GM12878 (cell line): ENCODE measurements at regions not wholly inside any gene's neighbourhood (a gene's known extent, or its start where the extent isn't known, plus 50 kb on each side); places are given as distances from the start of the nearest gene placed in this dataset.

Experiments
- ATAC-seq: fragments of 200-7000 bp; cut with Tn5 transposase; 3 replicates; pipeline ENCODE4 v1.9.1; 2020; ENCODE audit warnings: mild to moderate bottlenecking, moderate library complexity
- BruUV-seq: library from RNA; stranded (reverse); fragments of 400-500 nt; replicated peaks from 2 replicates; lab custom pipeline; 2021; lab: Mats Ljungman, UMichigan
- CTCF ChIA-PET: fragments of 300-600 bp; sonication (Branson Sonifier 250); formaldehyde crosslinking; extraction: SDS; loops from one replicate; lab custom pipeline; 2021; ENCODE audit warnings: inconsistent platforms; lab: Yijun Ruan, JAX
- POLR2A ChIA-PET: fragments of 350-600 bp; formaldehyde crosslinking; extraction: SDS; loops from one replicate; lab custom pipeline; 2021; ENCODE audit warnings: inconsistent platforms; lab: Charles Lee
- RAD21 ChIA-PET: fragments of 300-600 bp; sonication (Branson Sonifier 250); formaldehyde crosslinking; loops from one replicate; lab custom pipeline; 2023; ENCODE audit warnings: antibody characterized with exemption; ENCODE audit not compliant: unreplicated experiment; lab: Charles Lee
- SMC1A ChIA-PET: fragments of 300-600 bp; sonication (Branson Sonifier 250); formaldehyde crosslinking; loops from one replicate; lab custom pipeline; 2023; ENCODE audit not compliant: unreplicated experiment, uncharacterized antibody; lab: Charles Lee
- DNase-seq: peaks from one replicate; pipeline ENCODE4 v3.0.0-alpha.2; 2011; ENCODE audit warnings: low read depth, low spot score
- FAIRE-seq: peaks from 3 replicates; lab custom pipeline; 2011; peaks lifted over from hg19 to GRCh38; lab: Jason Lieb, UNC
- H2AFZ ChIP-seq: 2 replicates; pipeline ENCODE4 v1.6.0; 2011; ENCODE audit warnings: low read depth, low read length, control low read depth; ENCODE audit not compliant: control insufficient read depth
- H3K27ac ChIP-seq: 2 replicates; pipeline ENCODE4 v1.5.1; 2011; ENCODE audit warnings: control low read depth; ENCODE audit not compliant: control insufficient read depth, insufficient read depth
- H3K27me3 ChIP-seq, 2 experiments: replicated peaks in 1 of 2; 2 replicates each; pipeline versions ENCODE4 v1.6.0 to v1.6.1; 2011; ENCODE audit warnings: low read length in 1 of 2; ENCODE audit not compliant: control insufficient read depth in 2 of 2, insufficient read depth in 2 of 2
- H3K36me3 ChIP-seq, 2 experiments: 2 replicates each; pipeline ENCODE4 v1.5.1; 2011; ENCODE audit warnings: low read length in 1 of 2; ENCODE audit not compliant: control insufficient read depth in 2 of 2, insufficient read depth in 2 of 2
- H3K4me1 ChIP-seq: 2 replicates; pipeline ENCODE4 v1.6.1; 2011; ENCODE audit warnings: mild to moderate bottlenecking, low read length, moderate library complexity, mixed read lengths; ENCODE audit not compliant: control insufficient read depth, insufficient read depth
- H3K4me2 ChIP-seq: 2 replicates; pipeline ENCODE4 v1.6.0; 2011; ENCODE audit warnings: control low read depth; ENCODE audit not compliant: control insufficient read depth, insufficient read depth
- H3K4me3 ChIP-seq: fragments of 200-600 bp; sonication (generic); 2 replicates; pipeline ENCODE4 v1.5.1; 2016
- H3K79me2 ChIP-seq: 2 replicates; pipeline ENCODE4 v1.6.0; 2011; ENCODE audit warnings: low read length; ENCODE audit not compliant: control insufficient read depth, insufficient read depth
- H3K9ac ChIP-seq: 2 replicates; pipeline ENCODE4 v1.8.0; 2011; ENCODE audit warnings: low read length, control low read depth, mixed read lengths; ENCODE audit not compliant: control insufficient read depth, insufficient read depth
- H3K9me3 ChIP-seq: replicated peaks from 3 replicates; pipeline ENCODE4 v1.5.1; 2011; ENCODE audit warnings: mild to moderate bottlenecking, low read length; ENCODE audit not compliant: control insufficient read depth, insufficient read depth
- H4K20me1 ChIP-seq: 2 replicates; pipeline ENCODE4 v1.6.0; 2011; ENCODE audit not compliant: control insufficient read depth, insufficient read depth
- HDAC6 ChIP-seq: fragments of 200-600 bp; sonication (generic); IDR thresholded peaks from one replicate; pipeline ENCODE4 v1.8.0; 2017; ENCODE audit warnings: antibody characterized with exemption; ENCODE audit not compliant: unreplicated experiment
- MEF2A ChIP-seq: IDR thresholded peaks from 2 replicates; pipeline ENCODE4 v1.6.1; 2011; ENCODE audit warnings: low read depth, mild to moderate bottlenecking, low read length, moderate library complexity; ENCODE audit not compliant: insufficient read depth
- PML ChIP-seq: IDR thresholded peaks from 2 replicates; pipeline ENCODE4 v1.6.1; 2012; ENCODE audit warnings: low read length, inconsistent platforms
- RUNX3 ChIP-seq: IDR thresholded peaks from 2 replicates; pipeline ENCODE4 v1.6.1; 2012; ENCODE audit warnings: low read length, inconsistent platforms
- TARDBP ChIP-seq: IDR thresholded peaks from 2 replicates; pipeline ENCODE4 v1.6.1; 2016; ENCODE audit warnings: borderline replicate concordance
- TBL1XR1 ChIP-seq: IDR thresholded peaks from 2 replicates; pipeline ENCODE4 v1.6.1; 2012; ENCODE audit warnings: low read depth, low read length, improper control_type of control experiment
- ZNF217 ChIP-seq: fragments of 450-650 bp; IDR thresholded peaks from 2 replicates; pipeline ENCODE4 v1.6.1; 2017; ENCODE audit warnings: antibody characterized with exemption, mild to moderate bottlenecking
- ZNF24 ChIP-seq: fragments of 450-650 bp; IDR thresholded peaks from 2 replicates; pipeline ENCODE4 v1.6.1; 2017; ENCODE audit warnings: antibody characterized with exemption, mild to moderate bottlenecking
- WGBS: methylation state at CpG from one replicate; pipeline ENCODE4 v1.1.6; 2016; ENCODE audit warnings: low lambda C conversion rate; ENCODE audit not compliant: insufficient replicate concordance, insufficient coverage; ENCODE audit errors: missing lambda C conversion rate; 5-methylcytosine and 5-hydroxymethylcytosine counted together
- in situ Hi-C: fragments of 300-500 bp; cut with MboI; formaldehyde crosslinking; loops from 9 replicates; pipeline ENCODE4 v1.14.3; 2018; ENCODE audit warnings: mixed read lengths
- intact Hi-C: fragments of 100-400 bp; cut with micrococcal nuclease; formaldehyde crosslinking; loops from one replicate; pipeline ENCODE4 v1.14.2; 2022; ENCODE audit not compliant: unreplicated experiment
- TF ChIP-seq, protein P1 (sequence below): IDR thresholded peaks from 2 replicates; pipeline ENCODE4 v1.6.1; 2012; ENCODE audit warnings: low read depth, low read length, improper control_type of control experiment
- TF ChIP-seq, protein P2 (sequence below): fragments of 450-650 bp; formaldehyde crosslinking; IDR thresholded peaks from 2 replicates; pipeline ENCODE4 v1.5.0; 2022; ENCODE audit warnings: mild to moderate bottlenecking, missing genetic modification characterization
- TF ChIP-seq, protein P3 (sequence below): fragments of 450-650 bp; IDR thresholded peaks from 2 replicates; pipeline ENCODE4 v1.6.1; 2017; ENCODE audit warnings: mild to moderate bottlenecking, moderate library complexity
- TF ChIP-seq, protein P4 (sequence below): IDR thresholded peaks from 2 replicates; pipeline ENCODE4 v1.6.1; 2011; ENCODE audit warnings: low read depth, low read length, improper control_type of control experiment, borderline replicate concordance

DNA sequence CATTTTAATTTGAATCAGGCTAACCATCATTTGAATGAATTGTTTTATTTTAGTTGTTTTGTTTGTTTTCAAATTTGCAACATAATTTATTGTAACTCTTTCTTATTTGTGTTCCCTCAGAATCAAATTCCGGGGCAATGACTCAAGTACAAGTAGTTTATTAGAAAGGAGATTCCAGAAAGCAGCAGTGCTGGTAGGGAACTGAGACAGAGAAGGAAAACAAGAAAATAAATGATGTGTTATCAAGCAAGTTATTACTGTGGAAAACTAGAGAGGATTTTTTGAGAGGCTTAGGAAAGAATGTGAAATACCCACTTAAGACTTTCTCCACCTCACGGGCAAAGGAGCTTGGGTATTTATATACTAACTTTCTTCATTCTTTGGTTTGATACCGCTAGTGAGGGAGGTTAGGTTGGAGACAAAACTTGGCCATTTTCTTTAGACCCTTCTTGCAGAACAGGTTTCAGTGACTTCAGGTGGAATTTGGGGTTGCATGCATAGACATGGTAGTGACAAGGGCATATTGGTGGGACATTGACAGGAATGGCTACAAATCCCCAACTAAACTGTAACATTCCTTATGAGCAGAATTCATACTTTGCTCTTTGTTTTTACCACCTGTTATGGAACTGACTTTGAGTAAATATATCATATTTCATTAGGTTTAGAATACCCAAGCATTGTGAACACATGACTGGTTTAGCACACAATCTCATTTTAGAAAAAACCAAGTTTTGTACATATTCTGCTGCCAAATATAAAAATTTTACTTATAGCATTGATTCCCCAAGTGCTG, 254.3 kb downstream of the ZBBX start:
- Histone ChIP-seq H3K4me3 (no peak overlapping the region), H3K36me3 (no peaks in the 10 kb centered on the region), H3K27me3 (no peaks in the 10 kb centered on the region), H3K27ac (no peak overlapping the region), H3K4me2 (no peak overlapping the region), H3K9ac (no peak overlapping the region), H4K20me1 (no peaks in the 10 kb centered on the region), H3K79me2 (no peaks in the 10 kb centered on the region), H3K4me1 (no peaks in the 10 kb centered on the region), H2AFZ (no peak overlapping the region), H3K9me3 (no peaks in the 10 kb centered on the region)
- intact Hi-C loops = no loop called here
- DNase-seq (no peak), FAIRE-seq (no peak), ATAC-seq (no peak)
- ChIA-PET SMC1A (interaction anchor here (0.5 kb wide), 1 partner anchor 24 kb away, joined by 3 read pairs; no protein-coding TSS in a partner anchor), RAD21 (no interaction called here), POLR2A (no interaction called here), CTCF (no interaction called here)
- in situ Hi-C loops = no loop called here
- WGBS = 39% methylated on average over 3 of the region's 3 CpGs
- no TSS peak for BruUV-seq
- TF ChIP-seq ZNF24 (no peak), PML (no peak), ZNF217 (no peak), MEF2A (no peak), TBL1XR1 (no peak), TARDBP (no peak), HDAC6 (no peak), RUNX3 (no peak)
- TF ChIP-seq, protein P1, sequence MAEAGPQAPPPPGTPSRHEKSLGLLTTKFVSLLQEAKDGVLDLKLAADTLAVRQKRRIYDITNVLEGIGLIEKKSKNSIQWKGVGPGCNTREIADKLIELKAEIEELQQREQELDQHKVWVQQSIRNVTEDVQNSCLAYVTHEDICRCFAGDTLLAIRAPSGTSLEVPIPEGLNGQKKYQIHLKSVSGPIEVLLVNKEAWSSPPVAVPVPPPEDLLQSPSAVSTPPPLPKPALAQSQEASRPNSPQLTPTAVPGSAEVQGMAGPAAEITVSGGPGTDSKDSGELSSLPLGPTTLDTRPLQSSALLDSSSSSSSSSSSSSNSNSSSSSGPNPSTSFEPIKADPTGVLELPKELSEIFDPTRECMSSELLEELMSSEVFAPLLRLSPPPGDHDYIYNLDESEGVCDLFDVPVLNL = no peak
- TF ChIP-seq, protein P2, sequence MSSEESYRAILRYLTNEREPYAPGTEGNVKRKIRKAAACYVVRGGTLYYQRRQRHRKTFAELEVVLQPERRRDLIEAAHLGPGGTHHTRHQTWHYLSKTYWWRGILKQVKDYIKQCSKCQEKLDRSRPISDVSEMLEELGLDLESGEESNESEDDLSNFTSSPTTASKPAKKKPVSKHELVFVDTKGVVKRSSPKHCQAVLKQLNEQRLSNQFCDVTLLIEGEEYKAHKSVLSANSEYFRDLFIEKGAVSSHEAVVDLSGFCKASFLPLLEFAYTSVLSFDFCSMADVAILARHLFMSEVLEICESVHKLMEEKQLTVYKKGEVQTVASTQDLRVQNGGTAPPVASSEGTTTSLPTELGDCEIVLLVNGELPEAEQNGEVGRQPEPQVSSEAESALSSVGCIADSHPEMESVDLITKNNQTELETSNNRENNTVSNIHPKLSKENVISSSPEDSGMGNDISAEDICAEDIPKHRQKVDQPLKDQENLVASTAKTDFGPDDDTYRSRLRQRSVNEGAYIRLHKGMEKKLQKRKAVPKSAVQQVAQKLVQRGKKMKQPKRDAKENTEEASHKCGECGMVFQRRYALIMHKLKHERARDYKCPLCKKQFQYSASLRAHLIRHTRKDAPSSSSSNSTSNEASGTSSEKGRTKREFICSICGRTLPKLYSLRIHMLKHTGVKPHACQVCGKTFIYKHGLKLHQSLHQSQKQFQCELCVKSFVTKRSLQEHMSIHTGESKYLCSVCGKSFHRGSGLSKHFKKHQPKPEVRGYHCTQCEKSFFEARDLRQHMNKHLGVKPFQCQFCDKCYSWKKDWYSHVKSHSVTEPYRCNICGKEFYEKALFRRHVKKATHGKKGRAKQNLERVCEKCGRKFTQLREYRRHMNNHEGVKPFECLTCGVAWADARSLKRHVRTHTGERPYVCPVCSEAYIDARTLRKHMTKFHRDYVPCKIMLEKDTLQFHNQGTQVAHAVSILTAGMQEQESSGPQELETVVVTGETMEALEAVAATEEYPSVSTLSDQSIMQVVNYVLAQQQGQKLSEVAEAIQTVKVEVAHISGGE (CRISPR knock-in tag) = no peak
- TF ChIP-seq, protein P3, sequence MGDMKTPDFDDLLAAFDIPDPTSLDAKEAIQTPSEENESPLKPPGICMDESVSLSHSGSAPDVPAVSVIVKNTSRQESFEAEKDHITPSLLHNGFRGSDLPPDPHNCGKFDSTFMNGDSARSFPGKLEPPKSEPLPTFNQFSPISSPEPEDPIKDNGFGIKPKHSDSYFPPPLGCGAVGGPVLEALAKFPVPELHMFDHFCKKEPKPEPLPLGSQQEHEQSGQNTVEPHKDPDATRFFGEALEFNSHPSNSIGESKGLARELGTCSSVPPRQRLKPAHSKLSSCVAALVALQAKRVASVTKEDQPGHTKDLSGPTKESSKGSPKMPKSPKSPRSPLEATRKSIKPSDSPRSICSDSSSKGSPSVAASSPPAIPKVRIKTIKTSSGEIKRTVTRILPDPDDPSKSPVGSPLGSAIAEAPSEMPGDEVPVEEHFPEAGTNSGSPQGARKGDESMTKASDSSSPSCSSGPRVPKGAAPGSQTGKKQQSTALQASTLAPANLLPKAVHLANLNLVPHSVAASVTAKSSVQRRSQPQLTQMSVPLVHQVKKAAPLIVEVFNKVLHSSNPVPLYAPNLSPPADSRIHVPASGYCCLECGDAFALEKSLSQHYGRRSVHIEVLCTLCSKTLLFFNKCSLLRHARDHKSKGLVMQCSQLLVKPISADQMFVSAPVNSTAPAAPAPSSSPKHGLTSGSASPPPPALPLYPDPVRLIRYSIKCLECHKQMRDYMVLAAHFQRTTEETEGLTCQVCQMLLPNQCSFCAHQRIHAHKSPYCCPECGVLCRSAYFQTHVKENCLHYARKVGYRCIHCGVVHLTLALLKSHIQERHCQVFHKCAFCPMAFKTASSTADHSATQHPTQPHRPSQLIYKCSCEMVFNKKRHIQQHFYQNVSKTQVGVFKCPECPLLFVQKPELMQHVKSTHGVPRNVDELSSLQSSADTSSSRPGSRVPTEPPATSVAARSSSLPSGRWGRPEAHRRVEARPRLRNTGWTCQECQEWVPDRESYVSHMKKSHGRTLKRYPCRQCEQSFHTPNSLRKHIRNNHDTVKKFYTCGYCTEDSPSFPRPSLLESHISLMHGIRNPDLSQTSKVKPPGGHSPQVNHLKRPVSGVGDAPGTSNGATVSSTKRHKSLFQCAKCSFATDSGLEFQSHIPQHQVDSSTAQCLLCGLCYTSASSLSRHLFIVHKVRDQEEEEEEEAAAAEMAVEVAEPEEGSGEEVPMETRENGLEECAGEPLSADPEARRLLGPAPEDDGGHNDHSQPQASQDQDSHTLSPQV = no peak
- TF ChIP-seq, protein P4, sequence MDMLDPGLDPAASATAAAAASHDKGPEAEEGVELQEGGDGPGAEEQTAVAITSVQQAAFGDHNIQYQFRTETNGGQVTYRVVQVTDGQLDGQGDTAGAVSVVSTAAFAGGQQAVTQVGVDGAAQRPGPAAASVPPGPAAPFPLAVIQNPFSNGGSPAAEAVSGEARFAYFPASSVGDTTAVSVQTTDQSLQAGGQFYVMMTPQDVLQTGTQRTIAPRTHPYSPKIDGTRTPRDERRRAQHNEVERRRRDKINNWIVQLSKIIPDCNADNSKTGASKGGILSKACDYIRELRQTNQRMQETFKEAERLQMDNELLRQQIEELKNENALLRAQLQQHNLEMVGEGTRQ = no peak
